ENCODE measurements at regions not wholly inside any gene's neighbourhood (a gene's known extent, or its start where the extent isn't known, plus 50 kb on each side); places are given as distances from the start of the nearest gene placed in this dataset.
A peak's percentile ranks its signal among the peaks of the same experiment; 100 is the strongest.

- POLR2A ChIA-PET, result no interaction called here
- no peak for DNase-seq (ENCODE audit: extremely low spot score)
- CTCF ChIA-PET, result interaction anchor here (2.0 kb wide), 1 partner anchor 17 kb away, joined by 4 read pairs; no protein-coding TSS in a partner anchor
- TF ChIP-seq, protein P1, sequence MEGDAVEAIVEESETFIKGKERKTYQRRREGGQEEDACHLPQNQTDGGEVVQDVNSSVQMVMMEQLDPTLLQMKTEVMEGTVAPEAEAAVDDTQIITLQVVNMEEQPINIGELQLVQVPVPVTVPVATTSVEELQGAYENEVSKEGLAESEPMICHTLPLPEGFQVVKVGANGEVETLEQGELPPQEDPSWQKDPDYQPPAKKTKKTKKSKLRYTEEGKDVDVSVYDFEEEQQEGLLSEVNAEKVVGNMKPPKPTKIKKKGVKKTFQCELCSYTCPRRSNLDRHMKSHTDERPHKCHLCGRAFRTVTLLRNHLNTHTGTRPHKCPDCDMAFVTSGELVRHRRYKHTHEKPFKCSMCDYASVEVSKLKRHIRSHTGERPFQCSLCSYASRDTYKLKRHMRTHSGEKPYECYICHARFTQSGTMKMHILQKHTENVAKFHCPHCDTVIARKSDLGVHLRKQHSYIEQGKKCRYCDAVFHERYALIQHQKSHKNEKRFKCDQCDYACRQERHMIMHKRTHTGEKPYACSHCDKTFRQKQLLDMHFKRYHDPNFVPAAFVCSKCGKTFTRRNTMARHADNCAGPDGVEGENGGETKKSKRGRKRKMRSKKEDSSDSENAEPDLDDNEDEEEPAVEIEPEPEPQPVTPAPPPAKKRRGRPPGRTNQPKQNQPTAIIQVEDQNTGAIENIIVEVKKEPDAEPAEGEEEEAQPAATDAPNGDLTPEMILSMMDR (IDR thresholded peaks at IDR 0.05; ENCODE audit: control extremely low read depth, extremely low read depth, low read depth, missing control alignments), result no peak
Measured at GRCh38 chr7:112649560-112649959, 140.6 kb downstream of the TMEM168 start.

DNA sequence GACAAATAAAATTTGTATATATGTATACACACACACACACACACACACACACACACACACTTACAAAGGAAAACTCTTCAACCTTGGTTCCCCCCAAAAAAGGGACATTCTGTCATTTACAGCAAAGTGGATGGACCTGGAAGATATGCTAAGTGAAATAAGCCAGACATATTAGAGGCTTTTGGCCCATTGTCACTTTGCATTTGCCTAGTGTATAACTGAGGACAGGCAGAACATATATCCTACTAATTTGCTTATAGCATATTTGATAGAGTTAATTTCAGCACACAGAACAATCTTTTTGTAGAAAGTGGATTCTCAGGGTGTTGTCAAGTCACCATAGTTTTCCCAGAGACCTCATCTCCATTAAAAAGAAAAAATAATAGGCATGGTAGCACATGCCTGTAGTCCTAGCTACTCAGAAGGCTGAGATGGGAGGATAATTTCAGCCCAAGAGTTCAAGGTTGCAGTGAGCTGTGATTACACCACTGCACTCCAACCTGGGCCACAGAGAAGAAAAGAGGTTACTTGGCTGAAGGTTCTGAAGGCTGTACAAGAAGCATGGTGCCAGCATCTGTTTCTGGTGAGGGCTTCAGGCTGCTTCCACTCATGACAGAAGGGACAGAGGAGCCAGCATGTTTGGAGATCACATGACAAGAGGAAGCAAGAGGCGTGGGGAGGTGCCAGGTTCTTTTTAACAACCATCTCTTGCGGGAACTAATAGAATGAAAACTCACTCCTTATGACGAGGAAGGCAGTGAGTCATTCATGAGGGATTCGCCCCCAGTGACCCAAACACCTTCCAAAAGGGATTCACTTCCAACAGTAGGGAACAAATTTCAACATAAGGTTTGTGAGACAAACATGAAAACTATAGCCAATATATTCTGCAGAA is 135.6 kb downstream of the TMEM168 start:
- TF ChIP-seq, protein P1 (IDR thresholded peaks at IDR 0.05; ENCODE audit: control extremely low read depth, extremely low read depth, low read depth, missing control alignments), result no peak
- CTCF ChIA-PET, result no interaction called here
- POLR2A ChIA-PET, result no interaction called here
- no peak for DNase-seq (ENCODE audit: extremely low spot score)

GRCh38 chr7:112665709-112666108 is 124.5 kb downstream of the TMEM168 start:
- CTCF ChIA-PET, result interaction anchor here (1.0 kb wide), 1 partner anchor 11 kb away, joined by 3 read pairs; no protein-coding TSS in a partner anchor
- DNase-seq (ENCODE audit: extremely low spot score), result no peak
- TF ChIP-seq, protein P1 (IDR thresholded peaks at IDR 0.05; ENCODE audit: control extremely low read depth, extremely low read depth, low read depth, missing control alignments), result peak; percentile 9
- POLR2A ChIA-PET, result no interaction called here

DNA sequence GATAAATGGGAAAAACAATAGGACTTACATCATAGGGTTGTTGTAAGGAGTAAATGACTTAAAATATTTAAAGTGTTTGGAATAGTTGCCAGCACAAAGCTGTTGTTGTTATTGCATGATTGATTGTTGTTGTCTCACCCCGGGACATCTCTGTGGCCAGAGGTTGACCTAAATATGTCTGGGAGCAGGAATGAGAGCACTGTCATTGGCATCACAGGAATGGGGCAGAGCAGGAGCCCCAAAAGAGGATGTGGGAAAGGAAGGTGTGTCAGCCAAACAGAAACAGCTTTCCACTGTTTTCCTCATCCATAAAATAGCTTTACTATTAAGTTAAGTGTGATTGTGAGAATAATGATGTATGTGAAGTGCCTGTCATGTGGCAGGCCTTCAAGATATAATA is 121.6 kb downstream of the TMEM168 start:
- TF ChIP-seq, protein P1 (IDR thresholded peaks at IDR 0.05; ENCODE audit: control extremely low read depth, extremely low read depth, low read depth, missing control alignments), result no peak
- DNase-seq (ENCODE audit: extremely low spot score), result no peak
- POLR2A ChIA-PET, result no interaction called here
- CTCF ChIA-PET, result interaction anchor here (1.2 to 1.8 kb wide), 2 partner anchors 11 kb away, joined by 4 read pairs; no protein-coding TSS in a partner anchor

- CTCF ChIA-PET, result interaction anchor here (1.2 to 1.7 kb wide), 2 partner anchors 8 to 12 kb away, joined by 3 to 4 read pairs; no protein-coding TSS in a partner anchor
- TF ChIP-seq, protein P1 (IDR thresholded peaks at IDR 0.05; ENCODE audit: control extremely low read depth, extremely low read depth, low read depth, missing control alignments), result no peak
- DNase-seq (ENCODE audit: extremely low spot score), result no peak
- POLR2A ChIA-PET, result no interaction called here
Measured at GRCh38 chr7:112669306-112669705, 120.9 kb downstream of the TMEM168 start.

GRCh38 chr7:112670193-112670592 is 120.0 kb downstream of the TMEM168 start:
- TF ChIP-seq, protein P1 (IDR thresholded peaks at IDR 0.05; ENCODE audit: control extremely low read depth, extremely low read depth, low read depth, missing control alignments), result no peak
- CTCF ChIA-PET, result interaction anchor here (1.7 to 1.8 kb wide), 2 partner anchors 9 to 18 kb away, joined by 3 to 4 read pairs; no protein-coding TSS in a partner anchor

More at GRCh38 chr7:112670193-112670592, 120.0 kb downstream of the TMEM168 start:
- POLR2A ChIA-PET, result no interaction called here
- DNase-seq (ENCODE audit: extremely low spot score), result no peak

Data from GM10248 (cell line).